VCaP (cell line): ENCODE measurements at regions not wholly inside any gene's neighbourhood (a gene's known extent, or its start where the extent isn't known, plus 50 kb on each side); places are given as distances from the start of the nearest gene placed in this dataset.

ENCODE experiments used
- H3K27ac ChIP-seq: fragments of 450-650 bp; 2 replicates; pipeline ENCODE4 v1.5.1; 2017
- TF ChIP-seq, protein P1 (sequence below): fragments of 450-650 bp; conservative IDR thresholded peaks from 2 replicates; pipeline ENCODE4 v1.5.1; 2017; ENCODE audit warnings: mild to moderate bottlenecking, moderate library complexity

- TF ChIP-seq, protein P1, sequence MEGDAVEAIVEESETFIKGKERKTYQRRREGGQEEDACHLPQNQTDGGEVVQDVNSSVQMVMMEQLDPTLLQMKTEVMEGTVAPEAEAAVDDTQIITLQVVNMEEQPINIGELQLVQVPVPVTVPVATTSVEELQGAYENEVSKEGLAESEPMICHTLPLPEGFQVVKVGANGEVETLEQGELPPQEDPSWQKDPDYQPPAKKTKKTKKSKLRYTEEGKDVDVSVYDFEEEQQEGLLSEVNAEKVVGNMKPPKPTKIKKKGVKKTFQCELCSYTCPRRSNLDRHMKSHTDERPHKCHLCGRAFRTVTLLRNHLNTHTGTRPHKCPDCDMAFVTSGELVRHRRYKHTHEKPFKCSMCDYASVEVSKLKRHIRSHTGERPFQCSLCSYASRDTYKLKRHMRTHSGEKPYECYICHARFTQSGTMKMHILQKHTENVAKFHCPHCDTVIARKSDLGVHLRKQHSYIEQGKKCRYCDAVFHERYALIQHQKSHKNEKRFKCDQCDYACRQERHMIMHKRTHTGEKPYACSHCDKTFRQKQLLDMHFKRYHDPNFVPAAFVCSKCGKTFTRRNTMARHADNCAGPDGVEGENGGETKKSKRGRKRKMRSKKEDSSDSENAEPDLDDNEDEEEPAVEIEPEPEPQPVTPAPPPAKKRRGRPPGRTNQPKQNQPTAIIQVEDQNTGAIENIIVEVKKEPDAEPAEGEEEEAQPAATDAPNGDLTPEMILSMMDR, result no peak
- H3K27ac ChIP-seq, result no peak overlapping the region
Measured at GRCh38 chr1:232223183-232223708, 406.7 kb downstream of the SIPA1L2 start.

- no peak overlapping the region for H3K27ac ChIP-seq
Measured at GRCh38 chr1:232222614-232223013, 407.3 kb downstream of the SIPA1L2 start.

DNA sequence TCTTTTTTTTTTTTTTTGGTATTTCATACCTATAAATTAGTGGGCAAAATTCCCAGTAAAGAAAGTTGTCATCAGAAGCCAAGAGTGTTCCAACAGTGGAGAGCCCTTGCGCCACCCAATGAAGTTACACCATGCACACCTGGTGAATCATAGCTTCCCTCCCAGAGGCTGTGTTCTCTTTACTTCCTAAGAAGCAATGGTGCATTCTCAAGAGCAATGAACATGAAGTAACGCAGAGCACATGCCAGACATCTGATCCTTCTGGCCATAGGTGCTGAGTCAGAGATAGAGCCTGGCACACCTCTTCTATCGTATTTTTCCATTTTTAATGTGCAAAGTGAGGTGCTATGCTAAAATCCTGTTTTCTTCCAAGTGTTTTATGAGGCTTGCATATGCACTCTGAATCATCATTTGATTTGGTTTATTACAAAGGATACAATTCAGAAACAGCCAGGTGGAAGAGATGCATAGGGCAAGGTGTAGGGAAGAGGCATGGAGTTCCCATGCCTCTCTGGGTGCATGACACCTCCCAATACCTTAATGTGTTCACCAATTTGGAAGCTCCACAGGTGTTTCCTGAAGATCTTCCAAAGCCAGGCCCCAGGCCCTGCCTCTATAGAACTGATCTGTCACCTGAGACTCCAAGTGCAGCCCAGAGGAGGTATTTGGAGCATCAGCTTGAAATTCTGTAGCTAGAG is 408.0 kb downstream of the SIPA1L2 start:
- no peak overlapping the region for H3K27ac ChIP-seq
- TF ChIP-seq, protein P1, result no peak

More at GRCh38 chr1:232222614-232223013, 407.3 kb downstream of the SIPA1L2 start:
- TF ChIP-seq, protein P1, result no peak

DNA sequence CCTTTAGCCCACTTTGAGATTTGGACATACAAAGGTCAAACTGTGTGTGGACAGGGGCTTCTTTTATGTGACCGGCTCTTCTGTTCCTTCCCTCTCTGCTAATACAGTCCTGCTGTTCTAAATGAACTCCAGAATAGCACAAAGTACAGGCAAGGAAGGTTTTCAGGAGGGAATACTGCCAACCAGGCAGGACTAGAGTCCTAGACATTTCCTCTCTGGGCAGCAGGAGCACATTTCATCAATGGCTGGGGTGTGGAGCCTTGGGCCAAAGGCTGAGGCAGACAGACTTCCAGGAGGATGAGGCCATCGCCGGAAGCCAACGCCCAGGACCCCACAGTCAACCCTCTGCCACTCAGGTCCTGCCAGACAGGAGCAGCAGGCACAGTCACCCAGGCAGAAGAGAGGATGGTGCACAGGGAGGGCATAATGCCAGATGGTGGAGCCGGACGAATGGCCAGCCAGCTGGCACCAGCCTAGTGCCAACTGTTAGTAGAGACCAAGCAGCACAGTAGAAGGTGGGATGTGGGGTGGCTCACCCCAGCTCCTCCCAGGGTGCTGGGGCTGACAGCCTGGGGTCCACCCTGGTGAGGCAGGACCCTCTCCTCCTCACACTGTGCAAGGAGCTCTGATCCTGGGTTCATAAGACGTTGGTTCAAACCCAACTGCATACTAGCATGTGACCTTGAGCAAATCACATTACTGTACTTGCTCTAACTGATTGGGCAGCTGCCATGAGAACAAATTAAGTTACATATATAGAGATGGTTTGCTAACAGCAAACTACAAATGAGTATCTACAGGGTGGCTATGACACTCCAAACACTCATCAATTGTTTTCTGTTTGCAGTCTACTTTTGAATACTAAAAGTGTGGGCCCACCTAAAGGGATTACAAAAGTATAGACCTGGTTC is 410.7 kb downstream of the SIPA1L2 start:
- TF ChIP-seq, protein P1, result no peak
- no peak overlapping the region for H3K27ac ChIP-seq

DNA sequence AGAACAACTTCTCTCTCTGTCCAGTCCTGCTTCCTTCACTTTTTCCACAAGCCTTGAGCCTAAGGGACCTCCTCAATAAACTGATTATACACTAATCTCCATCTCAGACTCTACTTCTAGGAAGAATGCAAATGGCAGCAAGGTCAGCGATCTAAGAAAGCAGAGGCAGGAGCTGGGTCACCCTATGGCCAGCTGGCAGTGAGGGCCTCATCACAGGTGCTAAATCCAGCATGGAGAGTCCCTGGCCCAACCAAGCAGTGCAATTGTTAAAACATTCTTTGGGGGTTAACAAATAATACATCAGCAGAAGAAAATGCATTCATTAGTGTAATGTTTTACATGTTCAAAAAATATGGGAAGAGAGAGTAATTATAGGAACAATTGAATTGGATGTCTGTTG is 416.0 kb downstream of the SIPA1L2 start:
- H3K27ac ChIP-seq, result no peak overlapping the region
- TF ChIP-seq, protein P1, result no peak

- TF ChIP-seq, protein P1, result no peak
Measured at GRCh38 chr1:232212253-232212652, 417.7 kb downstream of the SIPA1L2 start.

GRCh38 chr1:232211149-232211548 is 418.8 kb downstream of the SIPA1L2 start:
- no peak overlapping the region for H3K27ac ChIP-seq
- TF ChIP-seq, protein P1, result no peak

More at GRCh38 chr1:232212253-232212652, 417.7 kb downstream of the SIPA1L2 start:
- H3K27ac ChIP-seq, result no peak overlapping the region
